Neural progenitor cell (in vitro differentiated cells): ENCODE measurements at regions not wholly inside any gene's neighbourhood (a gene's known extent, or its start where the extent isn't known, plus 50 kb on each side); places are given as distances from the start of the nearest gene placed in this dataset.

Experiments used
- DNase-seq: peaks from one replicate; pipeline ENCODE4 v3.0.0-alpha.2; 2016; ENCODE audit warnings: low spot score
- H2AFZ ChIP-seq: fragments of 200-600 bp; sonication (generic); replicated peaks from 2 replicates; pipeline ENCODE4 v1.6.1; 2016; ENCODE audit warnings: antibody characterized with exemption
- H3F3A ChIP-seq: fragments of 200-600 bp; sonication (generic); 2 replicates; pipeline ENCODE4 v1.6.1; 2016; ENCODE audit warnings: antibody characterized with exemption, low read depth
- H3K27ac ChIP-seq: fragments of 200-600 bp; sonication (generic); 2 replicates; pipeline ENCODE4 v1.5.1; 2016; ENCODE audit warnings: mild to moderate bottlenecking
- H3K27me3 ChIP-seq: fragments of 200-600 bp; sonication (generic); 2 replicates; pipeline ENCODE4 v1.6.1; 2016; ENCODE audit warnings: mild to moderate bottlenecking, moderate library complexity
- H3K36me3 ChIP-seq: fragments of 200-600 bp; sonication (generic); 2 replicates; pipeline ENCODE4 v1.5.1; 2016
- H3K4me1 ChIP-seq: fragments of 200-600 bp; sonication (generic); 2 replicates; pipeline ENCODE4 v1.6.1; 2016; ENCODE audit warnings: mixed run types
- H3K4me2 ChIP-seq: fragments of 200-600 bp; sonication (generic); 2 replicates; pipeline ENCODE4 v1.6.1; 2016
- H3K4me3 ChIP-seq: fragments of 200-600 bp; sonication (generic); 2 replicates; pipeline ENCODE4 v1.5.1; 2016
- H3K79me2 ChIP-seq: fragments of 200-600 bp; sonication (generic); 2 replicates; pipeline ENCODE4 v1.6.1; 2016; ENCODE audit warnings: low read depth
- H3K9ac ChIP-seq: fragments of 200-600 bp; sonication (generic); 2 replicates; pipeline ENCODE4 v1.6.1; 2016
- H3K9me3 ChIP-seq: fragments of 200-600 bp; sonication (generic); 2 replicates; pipeline ENCODE4 v1.5.1; 2016; ENCODE audit warnings: low read depth
- H4K20me1 ChIP-seq: fragments of 200-600 bp; sonication (generic); 2 replicates; pipeline ENCODE4 v1.6.1; 2016; ENCODE audit warnings: low read depth
- H3K27ac Mint-ChIP-seq: 3 replicates; pipeline ENCODE4 v1.8.0; 2021; ENCODE audit warnings: mixed read lengths
- H3K27me3 Mint-ChIP-seq: 2 replicates; pipeline ENCODE4 v1.8.0; 2022; ENCODE audit warnings: low read depth, mild to moderate bottlenecking, inconsistent platforms, moderate library complexity, mixed read lengths; ENCODE audit not compliant: insufficient read depth
- H3K36me3 Mint-ChIP-seq: 3 replicates; pipeline ENCODE4 v1.8.0; 2021; ENCODE audit warnings: mixed read lengths
- H3K4me1 Mint-ChIP-seq: 3 replicates; pipeline ENCODE4 v1.8.0; 2021; ENCODE audit warnings: mixed read lengths
- H3K4me3 Mint-ChIP-seq: 3 replicates; pipeline ENCODE4 v1.8.0; 2021; ENCODE audit warnings: mild to moderate bottlenecking, moderate library complexity, mixed read lengths
- H3K9me3 Mint-ChIP-seq: 3 replicates; pipeline ENCODE4 v1.8.0; 2020; ENCODE audit warnings: mixed read lengths
- CTCF ChIP-seq: fragments of 200-600 bp; sonication (generic); IDR thresholded peaks from 2 replicates; pipeline ENCODE4 v1.5.1; 2017; ENCODE audit warnings: antibody characterized with exemption, mild to moderate bottlenecking
- EZH2 ChIP-seq: fragments of 200-600 bp; sonication (generic); IDR thresholded peaks from 2 replicates; pipeline ENCODE4 v1.6.1; 2017; ENCODE audit warnings: antibody characterized with exemption, mild to moderate bottlenecking, moderate library complexity
- EZH2phosphoT487 ChIP-seq: fragments of 200-600 bp; sonication (generic); IDR thresholded peaks from 2 replicates; pipeline ENCODE4 v1.6.1; 2017; ENCODE audit warnings: antibody characterized with exemption

DNA sequence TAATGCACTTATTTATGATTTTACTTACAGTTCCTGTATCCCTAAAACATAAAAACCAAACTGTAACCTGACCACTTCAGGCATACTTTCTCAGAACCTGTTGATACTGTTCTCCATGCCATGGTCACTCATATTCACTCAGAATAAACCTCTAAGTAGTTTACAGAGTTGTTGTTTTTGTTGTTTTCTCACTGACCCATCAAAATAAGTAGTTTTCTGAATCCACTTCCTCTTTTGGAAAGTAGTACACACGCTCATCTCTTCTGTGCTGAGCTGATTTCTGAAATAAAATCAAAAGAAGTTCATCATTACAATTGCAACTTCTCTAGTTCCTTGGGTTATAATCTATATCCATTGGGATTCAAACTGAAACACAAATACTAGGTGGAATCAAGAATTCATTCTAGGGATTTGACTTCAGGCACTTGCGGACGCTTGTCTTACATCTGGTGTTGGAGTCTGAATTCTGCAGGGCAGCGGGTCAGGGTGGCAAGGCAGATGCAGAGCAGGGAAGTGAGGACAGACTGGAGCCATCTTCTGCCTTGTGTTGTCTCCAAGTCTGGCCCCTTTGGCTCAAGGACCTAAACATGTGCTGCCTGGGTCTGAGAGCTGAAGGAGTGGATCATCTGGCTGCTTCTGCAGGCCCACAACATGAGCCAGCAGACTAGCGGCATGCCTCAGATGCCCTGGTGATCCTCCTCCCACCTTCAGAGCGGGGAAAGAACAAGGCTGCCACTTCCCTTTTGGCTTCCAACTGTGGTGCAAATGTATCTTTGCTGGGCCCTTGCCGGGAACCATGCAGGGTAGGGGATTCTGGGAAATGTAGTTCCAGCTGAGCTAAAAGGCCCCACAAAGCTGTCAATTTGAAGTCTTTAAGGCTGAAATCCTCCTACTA lies 167.9 kb upstream of the MYLIP start:
- H3K4me1 Mint-ChIP-seq: peaks cover 12% of the 10 kb centered on the region

DNA sequence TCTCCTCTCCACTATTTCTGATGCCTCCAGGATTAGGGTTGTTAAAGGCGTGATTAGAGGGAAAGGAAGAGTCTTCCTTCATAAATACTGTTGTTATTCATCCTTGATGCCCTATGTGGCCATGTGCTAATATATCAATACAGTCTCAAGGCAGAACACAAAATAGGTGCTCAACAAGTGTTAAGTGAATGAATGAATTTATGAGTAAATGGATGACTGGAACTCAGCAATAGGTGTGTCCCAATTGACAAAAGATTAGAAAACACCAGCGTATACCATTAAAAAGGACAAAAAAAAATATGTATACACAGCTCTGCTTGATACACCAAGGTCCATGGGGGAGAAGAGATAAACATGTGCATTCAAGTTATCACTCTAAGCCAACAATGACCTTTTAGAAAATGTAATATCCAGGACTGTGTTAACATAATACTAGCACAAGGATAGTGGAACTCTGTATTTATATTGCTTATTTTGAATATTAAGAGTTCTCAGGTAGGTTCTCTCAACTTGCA lies 171.2 kb upstream of the MYLIP start:
- TF ChIP-seq EZH2: no peak
- no peak for TF ChIP-seq CTCF
- no peak for TF ChIP-seq EZH2phosphoT487
- Mint-ChIP-seq H3K27ac (no peak overlapping the region), H3K9me3 (peaks cover 7% of the 10 kb centered on the region), H3K27me3 (peaks cover 3% of the 10 kb centered on the region), H3K4me3 (no peak overlapping the region), H3K4me1 (peaks cover 19% of the 10 kb centered on the region), H3K36me3 (no peaks in the 10 kb centered on the region)
- no peaks in the 10 kb centered on the region for H4K20me1 ChIP-seq
- H3K4me3 ChIP-seq: no peak overlapping the region
- no peak overlapping the region for H3K27ac ChIP-seq
- H3F3A ChIP-seq: no peaks in the 10 kb centered on the region
- no peak overlapping the region for H3K4me2 ChIP-seq
- H3K79me2 ChIP-seq: no peaks in the 10 kb centered on the region
- no peaks in the 10 kb centered on the region for H3K9me3 ChIP-seq
- H2AFZ ChIP-seq: no peak overlapping the region
- no peak overlapping the region for H3K9ac ChIP-seq
- no peak for DNase-seq
- H3K36me3 ChIP-seq: no peaks in the 10 kb centered on the region
- no peaks in the 10 kb centered on the region for H3K4me1 ChIP-seq
- no peaks in the 10 kb centered on the region for H3K27me3 ChIP-seq

More for the DNA sequence above, 167.9 kb upstream of the MYLIP start:
- TF ChIP-seq EZH2phosphoT487 (no peak), CTCF (no peak), EZH2 (no peak)
- Histone ChIP-seq H3K4me2 (no peak overlapping the region), H3K79me2 (no peaks in the 10 kb centered on the region), H3F3A (no peaks in the 10 kb centered on the region), H3K4me3 (no peak overlapping the region), H3K9me3 (no peaks in the 10 kb centered on the region), H3K27me3 (no peaks in the 10 kb centered on the region), H3K27ac (no peak overlapping the region), H2AFZ (peak overlapping the region; percentile 73), H3K9ac (no peak overlapping the region), H4K20me1 (no peaks in the 10 kb centered on the region), H3K36me3 (no peaks in the 10 kb centered on the region), H3K4me1 (no peaks in the 10 kb centered on the region)
- DNase-seq: no peak
- H3K9me3 Mint-ChIP-seq: peaks cover 7% of the 10 kb centered on the region
- H3K27ac Mint-ChIP-seq: no peak overlapping the region
- H3K4me3 Mint-ChIP-seq: no peak overlapping the region
- H3K27me3 Mint-ChIP-seq: peaks cover 6% of the 10 kb centered on the region
- no peaks in the 10 kb centered on the region for H3K36me3 Mint-ChIP-seq

DNA sequence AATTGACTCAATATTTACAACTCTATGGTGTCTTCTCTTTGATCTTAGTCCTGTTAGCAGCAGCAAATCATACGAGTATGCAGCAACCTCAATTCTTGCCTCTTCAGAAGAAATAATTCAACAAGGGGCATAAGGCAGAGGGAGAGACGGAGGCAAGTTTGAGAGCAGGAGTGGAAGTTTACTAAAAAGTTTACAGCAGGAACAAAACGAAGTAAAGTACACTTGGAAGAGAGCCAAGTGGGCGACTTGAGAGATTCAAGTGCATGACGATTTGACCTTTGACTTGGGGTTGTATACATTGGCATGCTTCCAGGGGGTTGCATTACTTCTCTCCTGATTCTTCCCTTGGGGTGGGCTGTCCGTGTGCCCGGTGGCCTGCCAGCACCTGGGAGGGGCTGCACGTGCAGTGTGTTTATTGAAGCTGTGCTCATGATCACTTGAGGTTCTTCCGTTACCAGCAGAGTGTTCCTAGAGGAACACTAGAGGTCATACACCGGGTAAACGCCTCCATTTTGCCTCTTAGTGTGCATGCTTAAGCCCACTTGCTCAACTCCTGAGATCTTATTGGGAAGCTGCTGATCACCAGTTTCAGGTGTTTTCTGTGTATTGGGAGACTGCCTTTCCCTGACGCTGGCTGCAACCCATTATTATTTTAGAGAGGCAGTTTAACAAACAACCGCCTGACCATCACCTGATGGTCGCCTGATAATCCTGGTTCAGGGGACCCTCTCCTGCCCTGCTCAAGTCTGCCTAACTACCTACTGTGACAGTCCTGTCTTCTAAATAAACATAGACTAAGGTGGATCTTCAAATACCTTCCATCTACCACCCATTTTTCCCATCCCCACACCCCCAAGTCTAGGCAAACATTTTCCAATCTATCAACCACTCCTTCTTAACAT lies 172.4 kb upstream of the MYLIP start:
- H3K27me3 Mint-ChIP-seq: peaks cover 3% of the 10 kb centered on the region

More for the DNA sequence above, 172.4 kb upstream of the MYLIP start:
- no peak overlapping the region for H3K27ac ChIP-seq
- no peaks in the 10 kb centered on the region for H3K36me3 ChIP-seq
- TF ChIP-seq EZH2phosphoT487 (no peak), CTCF (no peak), EZH2 (no peak)
- no peak overlapping the region for H3K4me2 ChIP-seq
- Mint-ChIP-seq H3K27ac (no peak overlapping the region), H3K4me3 (no peak overlapping the region), H3K36me3 (no peaks in the 10 kb centered on the region), H3K4me1 (peaks cover 17% of the 10 kb centered on the region), H3K9me3 (peaks cover 7% of the 10 kb centered on the region)
- H3K4me3 ChIP-seq: no peak overlapping the region
- no peaks in the 10 kb centered on the region for H4K20me1 ChIP-seq
- H3K4me1 ChIP-seq: no peaks in the 10 kb centered on the region
- no peaks in the 10 kb centered on the region for H3K79me2 ChIP-seq
- H2AFZ ChIP-seq: no peak overlapping the region
- no peak overlapping the region for H3K9ac ChIP-seq
- no peaks in the 10 kb centered on the region for H3K27me3 ChIP-seq
- no peaks in the 10 kb centered on the region for H3K9me3 ChIP-seq
- no peak for DNase-seq
- H3F3A ChIP-seq: no peaks in the 10 kb centered on the region
